SK-N-SH (cell line): ENCODE measurements at regions not wholly inside any gene's neighbourhood (a gene's known extent, or its start where the extent isn't known, plus 50 kb on each side); places are given as distances from the start of the nearest gene placed in this dataset.

ENCODE experiments used
- CTCF ChIA-PET: fragments of 300-600, 350-600 bp; formaldehyde crosslinking; extraction: SDS; loops from one replicate; lab custom pipeline; 2021; lab: Yijun Ruan, JAX
- POLR2A ChIA-PET: fragments of 350-600 bp; sonication (Branson Sonifier 250); formaldehyde crosslinking; extraction: SDS; loops from one replicate; lab custom pipeline; 2020; ENCODE audit warnings: antibody characterized with exemption, inconsistent platforms; lab: Yijun Ruan, JAX
- DNase-seq: peaks from one replicate; pipeline ENCODE4 v3.0.0; 2012
- H2AFZ ChIP-seq: fragments of 200-600 bp; sonication (generic); 2 replicates; pipeline ENCODE4 v1.8.1; 2016; ENCODE audit warnings: antibody characterized with exemption, mild to moderate bottlenecking, low read depth
- H3F3A ChIP-seq: fragments of 200-600 bp; sonication (generic); replicated peaks from 2 replicates; pipeline ENCODE3; 2016; ENCODE audit warnings: antibody characterized with exemption, mild to moderate bottlenecking; ENCODE audit not compliant: insufficient read depth
- H3K27ac ChIP-seq, 2 experiments: fragments of 200-500 bp in 1 of 2; fragments of 200-600 bp in 1 of 2; sonication (Bioruptor generic) in 1 of 2; sonication (generic), shearing (Covaris generic) in 1 of 2; 2 replicates each; pipeline versions ENCODE4 v1.5.1 to v1.6.1; 2014 to 2016; ENCODE audit warnings: low read depth in 2 of 2, inconsistent platforms in 1 of 2, low read length in 1 of 2, mild to moderate bottlenecking in 1 of 2, mixed read lengths in 1 of 2
- H3K27me3 ChIP-seq: fragments of 200-600 bp; sonication (generic), shearing (Covaris generic); 2 replicates; pipeline ENCODE4 v1.6.1; 2016; ENCODE audit warnings: mixed run types; ENCODE audit not compliant: insufficient read depth
- H3K36me3 ChIP-seq, 2 experiments: fragments of 200-500 bp in 1 of 2; fragments of 200-600 bp in 1 of 2; sonication (Bioruptor generic) in 1 of 2; sonication (generic) in 1 of 2; replicated peaks in 1 of 2; 2 replicates each; pipeline versions ENCODE3 to v1.5.1; 2014 to 2016; ENCODE audit warnings: low read length in 1 of 2, mild to moderate bottlenecking in 1 of 2; ENCODE audit not compliant: insufficient read depth in 2 of 2, control insufficient read depth in 1 of 2
- H3K4me1 ChIP-seq, 2 experiments: fragments of 200-500 bp in 1 of 2; fragments of 200-600 bp in 1 of 2; sonication (Bioruptor generic) in 1 of 2; sonication (generic), shearing (Covaris generic) in 1 of 2; 2 replicates each; pipeline versions ENCODE4 v1.5.1 to v1.6.1; 2014 to 2016; ENCODE audit warnings: low read depth in 1 of 2, low read length in 1 of 2, mixed run types in 1 of 2; ENCODE audit not compliant: insufficient read depth in 2 of 2, control insufficient read depth in 1 of 2
- H3K4me2 ChIP-seq: fragments of 200-600 bp; sonication (generic), shearing (Covaris generic); 2 replicates; pipeline ENCODE4 v1.6.1; 2017; ENCODE audit warnings: mixed run types
- H3K4me3 ChIP-seq, 2 experiments: fragments of 200-500 bp in 1 of 2; fragments of 200-600 bp in 1 of 2; sonication (Bioruptor generic) in 1 of 2; sonication (generic), shearing (Covaris generic) in 1 of 2; 2 replicates each; pipeline versions ENCODE4 v1.5.1 to v1.8.1; 2014 to 2016; ENCODE audit warnings: low read depth in 2 of 2, inconsistent platforms in 1 of 2, low read length in 1 of 2, mild to moderate bottlenecking in 1 of 2, mixed read lengths in 1 of 2, moderate library complexity in 1 of 2
- H3K79me2 ChIP-seq: fragments of 200-600 bp; sonication (generic); 2 replicates; pipeline ENCODE4 v1.8.1; 2017; ENCODE audit warnings: mild to moderate bottlenecking; ENCODE audit not compliant: insufficient read depth
- H3K9ac ChIP-seq: fragments of 200-600 bp; sonication (generic); 2 replicates; pipeline ENCODE4 v1.6.1; 2017; ENCODE audit warnings: mixed run types
- H3K9me2 ChIP-seq: fragments of 200-600 bp; sonication (generic); 2 replicates; pipeline ENCODE4 v1.6.1; 2017; ENCODE audit warnings: mixed run types
- H3K9me3 ChIP-seq: fragments of 200-600 bp; sonication (generic); 2 replicates; pipeline ENCODE4 v1.6.1; 2017; ENCODE audit warnings: mixed run types, mild to moderate bottlenecking, moderate library complexity
- H4K20me1 ChIP-seq: fragments of 200-600 bp; sonication (generic); 2 replicates; pipeline ENCODE4 v1.6.1; 2017; ENCODE audit warnings: mild to moderate bottlenecking, mixed run types; ENCODE audit not compliant: insufficient read depth
- FOSL2 ChIP-seq: IDR thresholded peaks from 2 replicates; pipeline ENCODE4 v1.4.0; 2012; ENCODE audit warnings: low read depth, mild to moderate bottlenecking, moderate library complexity, borderline replicate concordance
- FOXJ3 ChIP-seq: sonication (generic); formaldehyde crosslinking; IDR thresholded peaks from 2 replicates; pipeline ENCODE4 v1.5.1; 2020; ENCODE audit warnings: mild to moderate bottlenecking, missing genetic modification reagents
- GATA2 ChIP-seq: sonication (generic); formaldehyde crosslinking; IDR thresholded peaks from 2 replicates; pipeline ENCODE4 v1.5.0; 2020; ENCODE audit warnings: mild to moderate bottlenecking, missing genetic modification reagents
- IRF3 ChIP-seq: fragments of 150-350 bp; IDR thresholded peaks from 2 replicates; pipeline ENCODE4 v1.6.1; 2016; ENCODE audit warnings: mild to moderate bottlenecking, low read depth, low read length
- JUND ChIP-seq: IDR thresholded peaks from 2 replicates; pipeline ENCODE4 v1.4.0; 2012
- MEF2A ChIP-seq: IDR thresholded peaks from 2 replicates; pipeline ENCODE4 v1.4.0; 2012; ENCODE audit warnings: low read depth, borderline replicate concordance
- REST ChIP-seq: IDR thresholded peaks from 2 replicates; pipeline ENCODE4 v1.6.1; 2012; ENCODE audit warnings: mild to moderate bottlenecking, low read depth, low read length, moderate library complexity
- TEAD4 ChIP-seq: IDR thresholded peaks from 2 replicates; pipeline ENCODE4 v1.4.0; 2012; ENCODE audit warnings: mild to moderate bottlenecking, borderline replicate concordance; ENCODE audit not compliant: insufficient read depth
- USF2 ChIP-seq: fragments of 150-350 bp; IDR thresholded peaks from 2 replicates; pipeline ENCODE4 v1.6.1; 2017; ENCODE audit warnings: antibody characterized with exemption, low read length, low read depth, borderline replicate concordance
- ZBTB33 ChIP-seq: IDR thresholded peaks from 2 replicates; pipeline ENCODE4 v1.4.0; 2012; ENCODE audit warnings: low read depth, borderline replicate concordance
- WGBS: methylation state at CpG from one replicate; pipeline ENCODE4 v1.1.6; 2017; ENCODE audit warnings: low lambda C conversion rate; 5-methylcytosine and 5-hydroxymethylcytosine counted together

GRCh38 chr12:31890295-31891285 lies 68.6 kb upstream of the RESF1 start:
- H3K27me3 ChIP-seq, result no peaks in the 10 kb centered on the region
- TF ChIP-seq FOSL2 (no peak), REST (no peak), JUND (no peak)
- TF ChIP-seq, all 33 proteins: peak for 0
- Histone ChIP-seq H3K4me2 (no peak overlapping the region), H4K20me1 (no peaks in the 10 kb centered on the region), H2AFZ (no peak overlapping the region), H3K9ac (no peak overlapping the region), H3K27ac (no peak overlapping the region), H3K4me1 (no peaks in the 10 kb centered on the region), H3K9me2 (no peaks in the 10 kb centered on the region), H3K4me3 (no peak overlapping the region), H3F3A (no peaks in the 10 kb centered on the region), H3K79me2 (no peaks in the 10 kb centered on the region), H3K36me3 (no peaks in the 10 kb centered on the region), H3K9me3 (no peaks in the 10 kb centered on the region; the same call in 1 of the 2 replicates)
- POLR2A ChIA-PET, result no interaction called here
- DNase-seq, result no peak
- CTCF ChIA-PET, result no interaction called here
- WGBS, result 65% methylated on average over 8 of the region's 8 CpGs

- H3K4me3 ChIP-seq, result no peak overlapping the region
- DNase-seq, result no peak
- H3K36me3 ChIP-seq, result no peaks in the 10 kb centered on the region
- H3K4me2 ChIP-seq, result no peak overlapping the region
- WGBS, result 7% methylated on average over 2 of the region's 2 CpGs
- no peaks in the 10 kb centered on the region for H3K9me2 ChIP-seq
- ChIA-PET POLR2A (no interaction called here), CTCF (no interaction called here)
- no peak overlapping the region for H3K9ac ChIP-seq
- no peak overlapping the region for H3K27ac ChIP-seq
- no peaks in the 10 kb centered on the region; the same call in 1 of the 2 replicates for H3K9me3 ChIP-seq
- H3K4me1 ChIP-seq, result no peaks in the 10 kb centered on the region
- no peaks in the 10 kb centered on the region for H4K20me1 ChIP-seq
- H3K27me3 ChIP-seq, result no peaks in the 10 kb centered on the region
- no peaks in the 10 kb centered on the region for H3F3A ChIP-seq
- H3K79me2 ChIP-seq, result no peaks in the 10 kb centered on the region
- H2AFZ ChIP-seq, result no peak overlapping the region
- TF ChIP-seq GATA2 (CRISPR knock-in tag) (no peak), FOXJ3 (no peak), ZBTB33 (no peak), TEAD4 (no peak), REST (no peak), USF2 (no peak), MEF2A (no peak), IRF3 (no peak)
Measured at GRCh38 chr12:31887109-31887811, 72.0 kb upstream of the RESF1 start.
